Urinary bladder (tissue), 3 donors: ENCODE measurements at regions not wholly inside any gene's neighbourhood (a gene's known extent, or its start where the extent isn't known, plus 50 kb on each side); places are given as distances from the start of the nearest gene placed in this dataset.

ENCODE experiments used
- DNase-seq: peaks from one replicate; pipeline ENCODE4 v3.0.0-alpha.2; 2015; ENCODE audit errors: extremely low spot score
- H3K27ac ChIP-seq: one replicate; pipeline ENCODE4 v1.5.1; 2013; ENCODE audit warnings: low read depth, mild to moderate bottlenecking, moderate library complexity
- H3K36me3 ChIP-seq: one replicate; pipeline ENCODE4 v1.6.1; 2013; ENCODE audit warnings: mild to moderate bottlenecking, moderate library complexity; ENCODE audit not compliant: insufficient read depth
- H3K4me1 ChIP-seq: one replicate; pipeline ENCODE4 v1.6.1; 2013; ENCODE audit warnings: mild to moderate bottlenecking, moderate library complexity; ENCODE audit not compliant: insufficient read depth
- H3K4me3 ChIP-seq: one replicate; pipeline ENCODE4 v1.5.1; 2013; ENCODE audit warnings: low read depth, low read length
- WGBS: extraction: QIAGEN DNeasy Blood & Tissue Kit; methylation state at CpG from one replicate; pipeline ENCODE4 v1.1.7; 2013; 5-methylcytosine and 5-hydroxymethylcytosine counted together
- donor health status: healthy with polysubstance abuse.
- donor health status: healthy.

- WGBS, result 80% methylated on average over 1 of the region's 1 CpG
- no peak overlapping the region for H3K4me3 ChIP-seq
- no peak overlapping the region for H3K27ac ChIP-seq
- H3K36me3 ChIP-seq, result no peaks in the 10 kb centered on the region
- no peaks in the 10 kb centered on the region for H3K4me1 ChIP-seq
- DNase-seq, result no peak
Measured at GRCh38 chr20:4373454-4373853, 124.4 kb upstream of the ADRA1D start.

GRCh38 chr20:4371623-4372251 lies 122.7 kb upstream of the ADRA1D start:
- Histone ChIP-seq H3K27ac (no peak overlapping the region), H3K4me3 (no peak overlapping the region), H3K36me3 (no peaks in the 10 kb centered on the region), H3K4me1 (no peaks in the 10 kb centered on the region)
- 72% methylated on average over 2 of the region's 2 CpGs for WGBS
- DNase-seq, result no peak

- Histone ChIP-seq H3K27ac (no peak overlapping the region), H3K4me1 (no peaks in the 10 kb centered on the region), H3K36me3 (no peaks in the 10 kb centered on the region), H3K4me3 (no peak overlapping the region)
- no peak for DNase-seq
- 85% methylated on average over 2 of the region's 2 CpGs for WGBS
Measured at GRCh38 chr20:4370851-4371250, 121.8 kb upstream of the ADRA1D start.

GRCh38 chr20:4369798-4370124 lies 120.7 kb upstream of the ADRA1D start:
- 81% methylated on average over 6 of the region's 6 CpGs for WGBS
- no peaks in the 10 kb centered on the region for H3K36me3 ChIP-seq

GRCh38 chr20:4369119-4369797 lies 120.2 kb upstream of the ADRA1D start:
- H3K4me1 ChIP-seq, result no peaks in the 10 kb centered on the region
- WGBS, result 75% methylated on average over 2 of the region's 2 CpGs

More at GRCh38 chr20:4369798-4370124, 120.7 kb upstream of the ADRA1D start:
- Histone ChIP-seq H3K4me3 (no peak overlapping the region), H3K27ac (no peak overlapping the region), H3K4me1 (no peaks in the 10 kb centered on the region)
- no peak for DNase-seq

GRCh38 chr20:4366076-4366475 lies 117.0 kb upstream of the ADRA1D start:
- H3K4me1 ChIP-seq, result no peaks in the 10 kb centered on the region
- no peaks in the 10 kb centered on the region for H3K36me3 ChIP-seq
- WGBS, result 90% methylated on average over 1 of the region's 1 CpG
- H3K27ac ChIP-seq, result no peak overlapping the region
- H3K4me3 ChIP-seq, result no peak overlapping the region
- DNase-seq, result no peak

More at GRCh38 chr20:4369119-4369797, 120.2 kb upstream of the ADRA1D start:
- no peak overlapping the region for H3K4me3 ChIP-seq
- no peaks in the 10 kb centered on the region for H3K36me3 ChIP-seq
- no peak overlapping the region for H3K27ac ChIP-seq
- no peak for DNase-seq

GRCh38 chr20:4358552-4358951 lies 109.5 kb upstream of the ADRA1D start:
- no peak for DNase-seq
- 39% methylated on average over 6 of the region's 6 CpGs for WGBS
- Histone ChIP-seq H3K4me1 (no peaks in the 10 kb centered on the region), H3K36me3 (no peaks in the 10 kb centered on the region), H3K4me3 (no peak overlapping the region), H3K27ac (no peak overlapping the region)

- Histone ChIP-seq H3K36me3 (no peaks in the 10 kb centered on the region), H3K4me1 (no peaks in the 10 kb centered on the region), H3K27ac (no peak overlapping the region), H3K4me3 (no peak overlapping the region)
- DNase-seq, result no peak
- 89% methylated on average over 1 of the region's 1 CpG for WGBS
Measured at GRCh38 chr20:4352348-4352747, 103.3 kb upstream of the ADRA1D start.

- no peak overlapping the region for H3K27ac ChIP-seq
- 51% methylated on average over 1 of the region's 1 CpG for WGBS
- H3K4me1 ChIP-seq, result no peaks in the 10 kb centered on the region
- no peaks in the 10 kb centered on the region for H3K36me3 ChIP-seq
- no peak overlapping the region for H3K4me3 ChIP-seq
- no peak for DNase-seq
Measured at GRCh38 chr20:4350096-4350495, 101.0 kb upstream of the ADRA1D start.

GRCh38 chr20:4344670-4345069 lies 95.6 kb upstream of the ADRA1D start:
- no peak for DNase-seq
- WGBS, result 64% methylated on average over 2 of the region's 2 CpGs
- Histone ChIP-seq H3K27ac (no peak overlapping the region), H3K36me3 (no peaks in the 10 kb centered on the region), H3K4me1 (no peaks in the 10 kb centered on the region), H3K4me3 (no peak overlapping the region)

- Histone ChIP-seq H3K4me1 (no peaks in the 10 kb centered on the region), H3K4me3 (no peak overlapping the region), H3K27ac (no peak overlapping the region), H3K36me3 (no peaks in the 10 kb centered on the region)
- WGBS, result 21% methylated on average over 2 of the region's 2 CpGs
- no peak for DNase-seq
Measured at GRCh38 chr20:4342609-4343008, 93.5 kb upstream of the ADRA1D start.

GRCh38 chr20:4341804-4342485 lies 92.9 kb upstream of the ADRA1D start:
- WGBS, result 28% methylated on average over 6 of the region's 6 CpGs

GRCh38 chr20:4335722-4336121 lies 86.6 kb upstream of the ADRA1D start:
- WGBS, result 49% methylated on average over 1 of the region's 1 CpG
- no peak overlapping the region for H3K27ac ChIP-seq
- no peak overlapping the region for H3K4me3 ChIP-seq
- H3K4me1 ChIP-seq, result no peaks in the 10 kb centered on the region
- no peak for DNase-seq
- H3K36me3 ChIP-seq, result no peaks in the 10 kb centered on the region

More at GRCh38 chr20:4341804-4342485, 92.9 kb upstream of the ADRA1D start:
- Histone ChIP-seq H3K36me3 (no peaks in the 10 kb centered on the region), H3K4me3 (no peak overlapping the region), H3K27ac (no peak overlapping the region), H3K4me1 (no peaks in the 10 kb centered on the region)
- peak; percentile 33 for DNase-seq
